ENCODE measurements at regions not wholly inside any gene's neighbourhood (a gene's known extent, or its start where the extent isn't known, plus 50 kb on each side); places are given as distances from the start of the nearest gene placed in this dataset.

GRCh38 chr1:163650624-163651023, 328.9 kb downstream of the NUF2 start:
- no peak for TF ChIP-seq POLR2A (IDR thresholded peaks at IDR 0.05)
- TF ChIP-seq EP300 (IDR thresholded peaks at IDR 0.05), result no peak
- TF ChIP-seq, protein P1, sequence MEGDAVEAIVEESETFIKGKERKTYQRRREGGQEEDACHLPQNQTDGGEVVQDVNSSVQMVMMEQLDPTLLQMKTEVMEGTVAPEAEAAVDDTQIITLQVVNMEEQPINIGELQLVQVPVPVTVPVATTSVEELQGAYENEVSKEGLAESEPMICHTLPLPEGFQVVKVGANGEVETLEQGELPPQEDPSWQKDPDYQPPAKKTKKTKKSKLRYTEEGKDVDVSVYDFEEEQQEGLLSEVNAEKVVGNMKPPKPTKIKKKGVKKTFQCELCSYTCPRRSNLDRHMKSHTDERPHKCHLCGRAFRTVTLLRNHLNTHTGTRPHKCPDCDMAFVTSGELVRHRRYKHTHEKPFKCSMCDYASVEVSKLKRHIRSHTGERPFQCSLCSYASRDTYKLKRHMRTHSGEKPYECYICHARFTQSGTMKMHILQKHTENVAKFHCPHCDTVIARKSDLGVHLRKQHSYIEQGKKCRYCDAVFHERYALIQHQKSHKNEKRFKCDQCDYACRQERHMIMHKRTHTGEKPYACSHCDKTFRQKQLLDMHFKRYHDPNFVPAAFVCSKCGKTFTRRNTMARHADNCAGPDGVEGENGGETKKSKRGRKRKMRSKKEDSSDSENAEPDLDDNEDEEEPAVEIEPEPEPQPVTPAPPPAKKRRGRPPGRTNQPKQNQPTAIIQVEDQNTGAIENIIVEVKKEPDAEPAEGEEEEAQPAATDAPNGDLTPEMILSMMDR (IDR thresholded peaks at IDR 0.05), result no peak
